GM12874 (cell line): ENCODE measurements at regions not wholly inside any gene's neighbourhood (a gene's known extent, or its start where the extent isn't known, plus 50 kb on each side); places are given as distances from the start of the nearest gene placed in this dataset.

Experiments
- CTCF ChIP-seq: IDR thresholded peaks from 2 replicates; pipeline ENCODE4 v1.5.1; 2011; ENCODE audit warnings: low read depth, mild to moderate bottlenecking, control low read depth, low read length, moderate library complexity; ENCODE audit not compliant: insufficient read depth

DNA sequence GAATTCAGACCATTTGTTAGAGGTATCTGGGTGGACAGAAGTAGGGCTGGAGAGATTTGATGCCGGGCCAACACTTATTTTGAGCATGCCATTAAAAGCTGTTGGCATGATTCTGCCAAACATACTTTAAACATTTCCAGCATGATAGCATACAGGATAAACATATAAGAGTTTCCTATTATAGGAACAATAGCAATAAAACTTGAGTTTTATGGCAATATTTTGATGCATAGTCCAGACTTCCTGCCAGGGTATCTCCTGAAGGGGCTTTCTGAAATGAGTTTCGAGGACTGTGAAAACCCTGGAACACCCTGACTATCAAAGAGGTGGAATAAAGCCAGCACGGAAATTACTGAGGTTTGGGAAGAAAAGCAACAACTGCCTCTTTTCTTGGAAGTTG, 1398.0 kb upstream of the NXPH2 start:
- no peak for TF ChIP-seq CTCF

- TF ChIP-seq CTCF, result no peak
These were observed 1396.9 kb upstream of the NXPH2 start for GRCh38 chr2:140177086-140177485.

- no peak for TF ChIP-seq CTCF
These were observed 1393.6 kb upstream of the NXPH2 start for GRCh38 chr2:140173790-140174189.

DNA sequence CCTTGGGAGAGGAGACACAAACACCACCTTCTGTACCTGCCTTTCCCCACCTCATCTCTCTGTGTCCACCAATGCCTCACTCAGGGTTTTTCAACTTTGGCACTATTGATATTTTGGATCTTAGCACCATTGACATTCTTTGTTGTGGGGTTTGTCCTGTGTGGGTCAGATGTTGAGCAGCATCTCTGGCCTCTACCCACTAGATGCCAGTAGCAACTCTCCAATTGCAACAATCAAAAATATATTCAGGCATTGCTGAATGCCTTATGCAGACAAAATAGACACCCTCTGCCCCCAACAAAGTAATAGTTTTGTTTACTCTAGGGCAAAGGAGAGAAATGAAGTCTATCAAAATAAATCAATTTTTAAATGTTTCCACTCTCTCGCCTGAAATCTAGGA, 1384.3 kb upstream of the NXPH2 start:
- TF ChIP-seq CTCF, result no peak

DNA sequence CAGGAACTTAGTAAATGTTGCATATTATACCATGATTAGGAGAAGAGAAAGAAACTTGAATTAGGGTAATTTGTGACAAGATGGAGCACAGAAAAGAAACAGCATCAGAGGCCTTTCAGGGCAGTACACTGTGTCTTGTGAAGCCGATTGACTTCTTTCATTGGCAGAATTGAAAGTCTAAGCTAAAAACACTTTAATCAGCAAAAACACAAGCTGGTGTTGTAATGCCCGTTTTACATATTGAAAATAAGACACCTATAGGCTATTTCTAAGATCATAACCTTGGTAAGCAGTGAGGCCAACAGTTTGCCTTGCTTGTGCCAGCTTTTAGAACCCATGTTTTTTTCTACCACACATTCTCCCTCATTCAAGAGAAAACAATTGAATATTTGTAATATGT, 1378.1 kb upstream of the NXPH2 start:
- TF ChIP-seq CTCF, result no peak

- TF ChIP-seq CTCF, result no peak
These were observed 1377.6 kb upstream of the NXPH2 start for GRCh38 chr2:140157816-140158215.

DNA sequence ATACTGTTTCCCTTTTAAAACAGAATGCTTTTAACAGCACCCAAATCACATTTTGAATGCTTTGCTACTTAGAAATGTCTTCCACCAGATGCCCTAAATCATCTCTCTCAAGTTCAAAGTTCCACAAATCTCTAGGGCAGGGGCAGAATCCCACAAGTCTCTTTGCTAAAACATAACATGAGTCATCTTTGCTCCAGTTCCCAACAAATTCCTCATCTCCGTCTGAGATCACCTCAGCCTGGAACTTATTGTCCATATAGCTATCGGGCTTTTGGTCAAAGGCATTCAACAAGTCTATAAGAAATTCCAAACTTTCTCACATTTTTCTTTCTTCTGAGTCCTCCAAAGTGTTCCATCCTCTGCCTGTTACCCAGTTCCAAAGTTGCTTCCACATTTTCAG, 1374.5 kb upstream of the NXPH2 start:
- no peak for TF ChIP-seq CTCF

DNA sequence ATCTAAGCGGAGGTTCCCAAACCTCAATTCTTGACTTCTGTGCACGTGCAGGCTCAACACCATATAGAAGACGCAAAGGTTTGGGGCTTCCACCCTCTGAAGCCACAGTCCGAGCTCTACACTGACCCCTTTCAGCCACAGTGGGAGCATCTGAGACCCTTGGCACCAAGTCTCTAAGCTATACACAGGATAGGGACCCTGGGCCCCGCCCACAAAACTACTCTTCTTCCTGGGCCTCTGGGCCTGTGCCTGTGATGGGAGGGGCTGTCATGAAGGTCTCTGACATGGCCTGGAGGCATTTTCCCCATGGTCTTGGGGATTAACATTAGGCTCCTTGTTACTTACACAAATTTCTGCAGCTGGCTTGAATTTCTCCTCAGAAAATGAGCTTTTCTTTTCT, 1374.1 kb upstream of the NXPH2 start:
- no peak for TF ChIP-seq CTCF
